ENCODE measurements at regions not wholly inside any gene's neighbourhood (a gene's known extent, or its start where the extent isn't known, plus 50 kb on each side); places are given as distances from the start of the nearest gene placed in this dataset.

DNA sequence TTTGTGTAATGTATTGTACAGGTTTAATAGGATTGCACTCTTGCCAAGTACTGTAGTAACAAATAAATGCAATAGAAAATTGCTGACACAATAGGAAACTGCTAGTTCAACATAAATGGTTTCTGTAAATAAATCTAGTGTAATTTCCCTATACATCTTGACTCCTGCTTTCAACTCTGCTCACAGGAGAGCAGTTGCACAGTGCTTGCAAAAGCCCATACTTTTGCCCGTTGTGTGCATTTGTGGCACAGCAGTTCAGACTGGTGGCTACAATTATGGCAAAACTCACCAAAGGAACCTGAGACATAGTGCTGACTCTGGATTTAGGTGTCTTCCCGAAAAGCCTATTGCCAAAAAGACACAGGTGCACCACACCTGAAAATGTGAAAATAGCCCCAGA is 953.3 kb upstream of the SLC35B3 start:
- TF ChIP-seq TAF1 (conservative IDR thresholded peaks at IDR 0.05) (no peak), FOXA1 (IDR thresholded peaks at IDR 0.05) (no peak), JUND (IDR thresholded peaks at IDR 0.05) (no peak), GABPA (IDR thresholded peaks at IDR 0.05 in 1 of 2, conservative IDR thresholded peaks at IDR 0.05 in 1 of 2) (no peak), RAD21 (IDR thresholded peaks at IDR 0.05) (no peak), RXRA (IDR thresholded peaks at IDR 0.05) (no peak), YY1 (IDR thresholded peaks at IDR 0.05) (no peak)
- TF ChIP-seq, protein P1, sequence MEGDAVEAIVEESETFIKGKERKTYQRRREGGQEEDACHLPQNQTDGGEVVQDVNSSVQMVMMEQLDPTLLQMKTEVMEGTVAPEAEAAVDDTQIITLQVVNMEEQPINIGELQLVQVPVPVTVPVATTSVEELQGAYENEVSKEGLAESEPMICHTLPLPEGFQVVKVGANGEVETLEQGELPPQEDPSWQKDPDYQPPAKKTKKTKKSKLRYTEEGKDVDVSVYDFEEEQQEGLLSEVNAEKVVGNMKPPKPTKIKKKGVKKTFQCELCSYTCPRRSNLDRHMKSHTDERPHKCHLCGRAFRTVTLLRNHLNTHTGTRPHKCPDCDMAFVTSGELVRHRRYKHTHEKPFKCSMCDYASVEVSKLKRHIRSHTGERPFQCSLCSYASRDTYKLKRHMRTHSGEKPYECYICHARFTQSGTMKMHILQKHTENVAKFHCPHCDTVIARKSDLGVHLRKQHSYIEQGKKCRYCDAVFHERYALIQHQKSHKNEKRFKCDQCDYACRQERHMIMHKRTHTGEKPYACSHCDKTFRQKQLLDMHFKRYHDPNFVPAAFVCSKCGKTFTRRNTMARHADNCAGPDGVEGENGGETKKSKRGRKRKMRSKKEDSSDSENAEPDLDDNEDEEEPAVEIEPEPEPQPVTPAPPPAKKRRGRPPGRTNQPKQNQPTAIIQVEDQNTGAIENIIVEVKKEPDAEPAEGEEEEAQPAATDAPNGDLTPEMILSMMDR (IDR thresholded peaks at IDR 0.05; ENCODE audit: low read depth, low read length, missing input control), result no peak
- TF ChIP-seq, protein P2, sequence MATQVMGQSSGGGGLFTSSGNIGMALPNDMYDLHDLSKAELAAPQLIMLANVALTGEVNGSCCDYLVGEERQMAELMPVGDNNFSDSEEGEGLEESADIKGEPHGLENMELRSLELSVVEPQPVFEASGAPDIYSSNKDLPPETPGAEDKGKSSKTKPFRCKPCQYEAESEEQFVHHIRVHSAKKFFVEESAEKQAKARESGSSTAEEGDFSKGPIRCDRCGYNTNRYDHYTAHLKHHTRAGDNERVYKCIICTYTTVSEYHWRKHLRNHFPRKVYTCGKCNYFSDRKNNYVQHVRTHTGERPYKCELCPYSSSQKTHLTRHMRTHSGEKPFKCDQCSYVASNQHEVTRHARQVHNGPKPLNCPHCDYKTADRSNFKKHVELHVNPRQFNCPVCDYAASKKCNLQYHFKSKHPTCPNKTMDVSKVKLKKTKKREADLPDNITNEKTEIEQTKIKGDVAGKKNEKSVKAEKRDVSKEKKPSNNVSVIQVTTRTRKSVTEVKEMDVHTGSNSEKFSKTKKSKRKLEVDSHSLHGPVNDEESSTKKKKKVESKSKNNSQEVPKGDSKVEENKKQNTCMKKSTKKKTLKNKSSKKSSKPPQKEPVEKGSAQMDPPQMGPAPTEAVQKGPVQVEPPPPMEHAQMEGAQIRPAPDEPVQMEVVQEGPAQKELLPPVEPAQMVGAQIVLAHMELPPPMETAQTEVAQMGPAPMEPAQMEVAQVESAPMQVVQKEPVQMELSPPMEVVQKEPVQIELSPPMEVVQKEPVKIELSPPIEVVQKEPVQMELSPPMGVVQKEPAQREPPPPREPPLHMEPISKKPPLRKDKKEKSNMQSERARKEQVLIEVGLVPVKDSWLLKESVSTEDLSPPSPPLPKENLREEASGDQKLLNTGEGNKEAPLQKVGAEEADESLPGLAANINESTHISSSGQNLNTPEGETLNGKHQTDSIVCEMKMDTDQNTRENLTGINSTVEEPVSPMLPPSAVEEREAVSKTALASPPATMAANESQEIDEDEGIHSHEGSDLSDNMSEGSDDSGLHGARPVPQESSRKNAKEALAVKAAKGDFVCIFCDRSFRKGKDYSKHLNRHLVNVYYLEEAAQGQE (IDR thresholded peaks at IDR 0.05), result no peak
- TF ChIP-seq, protein P3, sequence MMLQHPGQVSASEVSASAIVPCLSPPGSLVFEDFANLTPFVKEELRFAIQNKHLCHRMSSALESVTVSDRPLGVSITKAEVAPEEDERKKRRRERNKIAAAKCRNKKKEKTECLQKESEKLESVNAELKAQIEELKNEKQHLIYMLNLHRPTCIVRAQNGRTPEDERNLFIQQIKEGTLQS (IDR thresholded peaks at IDR 0.05), result no peak
- TF ChIP-seq, protein P4, sequence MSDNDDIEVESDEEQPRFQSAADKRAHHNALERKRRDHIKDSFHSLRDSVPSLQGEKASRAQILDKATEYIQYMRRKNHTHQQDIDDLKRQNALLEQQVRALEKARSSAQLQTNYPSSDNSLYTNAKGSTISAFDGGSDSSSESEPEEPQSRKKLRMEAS (IDR thresholded peaks at IDR 0.05), result no peak
- TF ChIP-seq, protein P5, sequence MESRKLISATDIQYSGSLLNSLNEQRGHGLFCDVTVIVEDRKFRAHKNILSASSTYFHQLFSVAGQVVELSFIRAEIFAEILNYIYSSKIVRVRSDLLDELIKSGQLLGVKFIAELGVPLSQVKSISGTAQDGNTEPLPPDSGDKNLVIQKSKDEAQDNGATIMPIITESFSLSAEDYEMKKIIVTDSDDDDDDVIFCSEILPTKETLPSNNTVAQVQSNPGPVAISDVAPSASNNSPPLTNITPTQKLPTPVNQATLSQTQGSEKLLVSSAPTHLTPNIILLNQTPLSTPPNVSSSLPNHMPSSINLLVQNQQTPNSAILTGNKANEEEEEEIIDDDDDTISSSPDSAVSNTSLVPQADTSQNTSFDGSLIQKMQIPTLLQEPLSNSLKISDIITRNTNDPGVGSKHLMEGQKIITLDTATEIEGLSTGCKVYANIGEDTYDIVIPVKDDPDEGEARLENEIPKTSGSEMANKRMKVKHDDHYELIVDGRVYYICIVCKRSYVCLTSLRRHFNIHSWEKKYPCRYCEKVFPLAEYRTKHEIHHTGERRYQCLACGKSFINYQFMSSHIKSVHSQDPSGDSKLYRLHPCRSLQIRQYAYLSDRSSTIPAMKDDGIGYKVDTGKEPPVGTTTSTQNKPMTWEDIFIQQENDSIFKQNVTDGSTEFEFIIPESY (IDR thresholded peaks at IDR 0.05), result no peak

Measured in liver (tissue), 3 donors.